ENCODE measurements at regions not wholly inside any gene's neighbourhood (a gene's known extent, or its start where the extent isn't known, plus 50 kb on each side); places are given as distances from the start of the nearest gene placed in this dataset.

DNA sequence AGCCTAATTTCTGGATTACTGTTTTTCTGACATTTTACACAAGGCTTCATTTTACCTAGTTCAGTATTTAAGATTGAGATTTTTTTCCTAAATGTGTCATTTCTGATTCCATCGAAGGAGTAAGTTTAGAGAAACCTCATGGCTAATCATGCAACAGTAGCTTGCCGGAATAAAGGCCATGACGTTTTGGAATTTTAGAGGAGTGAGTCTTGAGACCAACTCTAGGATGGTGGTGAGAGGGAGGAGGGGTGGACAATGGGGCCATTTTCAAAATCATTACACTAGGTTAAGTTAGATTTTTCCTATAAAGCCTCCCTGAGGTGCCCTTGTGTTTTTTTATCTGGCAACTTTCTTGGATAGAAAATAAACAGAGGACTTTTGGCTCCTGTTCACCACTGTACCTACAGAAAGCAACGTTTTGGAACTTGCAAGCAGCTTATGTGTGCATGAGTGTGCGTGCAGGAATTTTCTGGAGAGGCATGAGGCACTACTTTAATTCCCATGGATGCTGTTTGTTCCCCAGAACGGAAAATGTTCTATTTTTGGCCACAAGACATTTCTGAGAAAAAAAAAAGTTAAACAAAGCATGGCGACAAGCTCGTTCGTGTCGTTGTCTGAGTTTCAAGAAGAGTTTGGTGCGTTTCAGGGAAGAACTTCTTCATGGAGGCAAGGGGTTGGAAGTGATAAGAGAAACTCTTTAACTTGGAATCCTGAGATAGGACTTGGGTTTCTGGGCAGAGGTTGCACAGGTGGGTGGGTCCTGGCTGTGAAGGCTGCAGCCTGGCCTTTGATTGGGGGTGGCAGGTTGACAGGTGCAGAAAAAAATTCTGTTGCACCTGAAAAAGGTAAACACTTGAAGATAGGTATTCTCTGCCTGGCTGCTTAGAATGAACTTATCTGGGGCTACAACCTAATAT, 178.1 kb downstream of the PTEN start:
- Histone ChIP-seq H3K27me3 (replicated peaks; ENCODE audit: control insufficient read depth, insufficient read depth, low read length) (no peaks in the 10 kb centered on the region), H3K4me3 (replicated peaks; ENCODE audit: low read depth, low read length) (no peak overlapping the region), H3K36me3 (ENCODE audit: control insufficient read depth, insufficient read depth, low read length) (no peaks in the 10 kb centered on the region)
- no peak for DNase-seq (ENCODE audit: extremely low read depth, insufficient read length)
- TF ChIP-seq, protein P1, sequence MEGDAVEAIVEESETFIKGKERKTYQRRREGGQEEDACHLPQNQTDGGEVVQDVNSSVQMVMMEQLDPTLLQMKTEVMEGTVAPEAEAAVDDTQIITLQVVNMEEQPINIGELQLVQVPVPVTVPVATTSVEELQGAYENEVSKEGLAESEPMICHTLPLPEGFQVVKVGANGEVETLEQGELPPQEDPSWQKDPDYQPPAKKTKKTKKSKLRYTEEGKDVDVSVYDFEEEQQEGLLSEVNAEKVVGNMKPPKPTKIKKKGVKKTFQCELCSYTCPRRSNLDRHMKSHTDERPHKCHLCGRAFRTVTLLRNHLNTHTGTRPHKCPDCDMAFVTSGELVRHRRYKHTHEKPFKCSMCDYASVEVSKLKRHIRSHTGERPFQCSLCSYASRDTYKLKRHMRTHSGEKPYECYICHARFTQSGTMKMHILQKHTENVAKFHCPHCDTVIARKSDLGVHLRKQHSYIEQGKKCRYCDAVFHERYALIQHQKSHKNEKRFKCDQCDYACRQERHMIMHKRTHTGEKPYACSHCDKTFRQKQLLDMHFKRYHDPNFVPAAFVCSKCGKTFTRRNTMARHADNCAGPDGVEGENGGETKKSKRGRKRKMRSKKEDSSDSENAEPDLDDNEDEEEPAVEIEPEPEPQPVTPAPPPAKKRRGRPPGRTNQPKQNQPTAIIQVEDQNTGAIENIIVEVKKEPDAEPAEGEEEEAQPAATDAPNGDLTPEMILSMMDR (IDR thresholded peaks at IDR 0.05; ENCODE audit: insufficient read depth, low read length, poor library complexity, severe bottlenecking), result no peak

DNA sequence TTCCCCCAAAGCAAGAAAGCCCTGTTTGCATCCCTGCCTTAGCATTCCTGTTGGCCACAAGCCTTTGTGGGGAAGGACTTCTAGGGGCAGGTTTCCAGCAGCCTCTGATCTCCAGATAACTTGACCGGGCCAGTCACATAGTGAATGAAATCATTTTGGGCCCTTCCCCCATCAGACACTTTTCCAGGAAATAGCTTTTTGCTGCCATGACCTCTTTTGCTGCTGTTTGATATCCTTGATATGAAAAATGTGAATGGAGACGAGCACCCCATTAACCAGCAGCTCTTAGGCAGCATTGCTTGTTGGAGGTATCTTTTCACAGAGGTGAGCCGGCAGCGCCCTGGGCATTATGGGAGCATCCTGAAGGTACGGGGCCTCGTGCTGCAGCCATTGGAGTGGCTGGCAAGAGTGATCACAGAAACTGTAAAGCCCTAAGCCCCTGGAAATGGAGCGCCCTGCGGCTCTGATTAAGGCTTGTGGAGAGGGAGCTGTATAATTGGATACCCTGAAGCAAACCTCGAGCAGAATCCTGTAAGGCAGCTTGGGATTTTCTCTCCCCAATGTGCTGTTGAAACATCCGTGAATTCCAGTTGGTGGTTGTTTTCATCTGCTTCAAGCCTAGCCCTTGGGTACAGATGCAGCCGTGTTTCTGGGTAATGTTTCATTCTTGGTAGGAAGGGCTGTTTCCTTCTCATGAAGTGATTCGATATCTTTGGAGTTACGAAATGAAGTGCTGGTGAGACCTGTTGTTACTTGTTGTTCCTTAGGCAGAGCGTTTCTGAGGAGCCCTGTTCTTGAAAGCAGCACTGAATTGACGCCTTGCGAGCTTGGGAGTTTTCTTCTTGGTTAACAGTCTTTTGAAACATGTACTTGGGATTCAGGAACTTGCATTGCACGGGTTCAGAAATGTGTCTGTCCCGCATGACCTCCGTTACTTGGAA, 179.0 kb downstream of the PTEN start:
- Histone ChIP-seq H3K27me3 (replicated peaks; ENCODE audit: control insufficient read depth, insufficient read depth, low read length) (no peaks in the 10 kb centered on the region), H3K4me3 (replicated peaks; ENCODE audit: low read depth, low read length) (no peak overlapping the region)
- TF ChIP-seq, protein P1 (IDR thresholded peaks at IDR 0.05; ENCODE audit: insufficient read depth, low read length, poor library complexity, severe bottlenecking), result no peak

DNA sequence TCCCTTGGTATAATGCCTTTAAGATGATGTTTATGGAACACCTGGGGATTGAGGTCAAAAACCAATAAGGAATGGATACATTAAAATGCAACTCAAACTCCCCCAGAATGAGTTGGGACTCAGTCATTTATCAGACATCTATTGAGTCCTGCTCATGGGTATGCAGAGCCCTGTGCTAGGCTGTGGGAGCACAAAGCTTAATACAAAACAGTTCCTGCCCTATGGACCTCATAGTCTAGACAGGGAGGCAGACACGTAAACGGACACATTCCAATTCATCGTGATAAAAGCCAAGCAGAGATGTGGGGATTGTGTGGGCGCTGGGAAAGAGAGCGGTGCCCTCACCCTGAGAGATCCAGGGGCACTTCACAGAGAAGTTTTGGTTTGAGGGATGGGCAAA, 181.7 kb downstream of the PTEN start:
- H3K36me3 ChIP-seq (ENCODE audit: control insufficient read depth, insufficient read depth, low read length), result no peaks in the 10 kb centered on the region
- H3K27me3 ChIP-seq (replicated peaks; ENCODE audit: control insufficient read depth, insufficient read depth, low read length), result no peaks in the 10 kb centered on the region
- DNase-seq (ENCODE audit: extremely low read depth, insufficient read length), result no peak
- TF ChIP-seq, protein P1 (IDR thresholded peaks at IDR 0.05; ENCODE audit: insufficient read depth, low read length, poor library complexity, severe bottlenecking), result no peak
- H3K4me3 ChIP-seq (replicated peaks; ENCODE audit: low read depth, low read length), result no peak overlapping the region

More for the DNA sequence above, 179.0 kb downstream of the PTEN start:
- no peaks in the 10 kb centered on the region for H3K36me3 ChIP-seq (ENCODE audit: control insufficient read depth, insufficient read depth, low read length)
- no peak for DNase-seq (ENCODE audit: extremely low read depth, insufficient read length)

- DNase-seq (ENCODE audit: extremely low read depth, insufficient read length), result no peak
- no peak overlapping the region for H3K4me3 ChIP-seq (replicated peaks; ENCODE audit: low read depth, low read length)
- H3K36me3 ChIP-seq (ENCODE audit: control insufficient read depth, insufficient read depth, low read length), result no peaks in the 10 kb centered on the region
- TF ChIP-seq, protein P1 (IDR thresholded peaks at IDR 0.05; ENCODE audit: insufficient read depth, low read length, poor library complexity, severe bottlenecking), result no peak
- H3K27me3 ChIP-seq (replicated peaks; ENCODE audit: control insufficient read depth, insufficient read depth, low read length), result no peaks in the 10 kb centered on the region
These were observed 182.4 kb downstream of the PTEN start for GRCh38 chr10:88045656-88046415.

GRCh38 chr10:88047579-88047978, 184.2 kb downstream of the PTEN start:
- H3K36me3 ChIP-seq (ENCODE audit: control insufficient read depth, insufficient read depth, low read length), result no peaks in the 10 kb centered on the region
- H3K4me3 ChIP-seq (replicated peaks; ENCODE audit: low read depth, low read length), result no peak overlapping the region
- TF ChIP-seq, protein P1 (IDR thresholded peaks at IDR 0.05; ENCODE audit: insufficient read depth, low read length, poor library complexity, severe bottlenecking), result no peak
- no peak for DNase-seq (ENCODE audit: extremely low read depth, insufficient read length)
- no peaks in the 10 kb centered on the region for H3K27me3 ChIP-seq (replicated peaks; ENCODE audit: control insufficient read depth, insufficient read depth, low read length)
